B cell (primary cell): ENCODE measurements at regions not wholly inside any gene's neighbourhood (a gene's known extent, or its start where the extent isn't known, plus 50 kb on each side); places are given as distances from the start of the nearest gene placed in this dataset.

Source experiments
- ATAC-seq: fragments of 200-7000 bp; cut with Tn5 transposase; one replicate; pipeline ENCODE4 v1.10.0; 2021; ENCODE audit warnings: low read depth, mild to moderate bottlenecking, moderate number of reproducible peaks, moderate library complexity
- CTCF ChIA-PET: fragments of 350-600 bp; sonication (Branson Sonifier 250); formaldehyde crosslinking; loops from one replicate; lab custom pipeline; 2021; ENCODE audit warnings: antibody characterized with exemption, inconsistent platforms; lab: Charles Lee
- POLR2A ChIA-PET: fragments of 350-600 bp; sonication (Branson Sonifier 250); formaldehyde crosslinking; loops from one replicate; lab custom pipeline; 2021; ENCODE audit warnings: antibody characterized with exemption; lab: Charles Lee
- DNase-seq: peaks from one replicate; pipeline ENCODE4 v3.0.0; 2013
- H2AFZ ChIP-seq: 2 replicates; pipeline ENCODE4 v1.6.1; 2012; ENCODE audit warnings: mild to moderate bottlenecking, low read depth, low read length; ENCODE audit not compliant: insufficient read depth, poor library complexity, severe bottlenecking
- H3K27ac ChIP-seq, 2 donors: 1 replicate in 1 of 2; 2 replicates in 1 of 2; pipeline ENCODE4 v1.5.1; 2012 to 2013; ENCODE audit warnings: low read length in 2 of 2, mild to moderate bottlenecking in 2 of 2, moderate library complexity in 1 of 2
- H3K27me3 ChIP-seq, 4 experiments: fragments of 200-600 bp in 1 of 4; sonication (generic) in 1 of 4; replicated peaks in 1 of 4; 1 replicate in 2 of 4; 2 replicates in 2 of 4; pipeline versions ENCODE4 v1.6.1 to v1.7.0; 2013 to 2016; ENCODE audit warnings: low read length in 3 of 4, mild to moderate bottlenecking in 2 of 4, mixed read lengths in 1 of 4, moderate library complexity in 1 of 4; ENCODE audit not compliant: insufficient read depth in 4 of 4, control insufficient read depth in 3 of 4; ENCODE audit errors: control extremely low read depth in 1 of 4
- H3K36me3 ChIP-seq, 2 experiments: replicated peaks in 1 of 2; 1 replicate in 1 of 2; 2 replicates in 1 of 2; pipeline versions ENCODE4 v1.6.1 to v1.7.1; 2013; ENCODE audit warnings: low read length in 1 of 2; ENCODE audit not compliant: insufficient read depth in 2 of 2, control insufficient read depth in 1 of 2; ENCODE audit errors: control extremely low read depth in 1 of 2, extremely low read depth in 1 of 2
- H3K4me1 ChIP-seq, 2 donors: fragments of 200-600 bp in 1 of 2; sonication (generic) in 1 of 2; 1 replicate in 1 of 2; 2 replicates in 1 of 2; pipeline versions ENCODE4 v1.5.1 to v1.6.1; 2013 to 2017; ENCODE audit warnings: low read length in 2 of 2; ENCODE audit not compliant: control insufficient read depth in 2 of 2, insufficient read depth in 2 of 2
- H3K4me2 ChIP-seq: replicated peaks from 2 replicates; pipeline ENCODE3; 2012; ENCODE audit warnings: mild to moderate bottlenecking, low read depth, low read length; ENCODE audit not compliant: poor library complexity, severe bottlenecking
- H3K4me3 ChIP-seq, 5 experiments: fragments of 200-600 bp in 1 of 5; sonication (generic) in 1 of 5; 1 replicate in 3 of 5; 2 replicates in 2 of 5; pipeline versions ENCODE4 v1.5.1 to v1.7.0; 2011 to 2016; ENCODE audit warnings: low read length in 4 of 5, mild to moderate bottlenecking in 4 of 5, low read depth in 2 of 5, control low read depth in 1 of 5, moderate library complexity in 1 of 5; ENCODE audit not compliant: insufficient read depth in 1 of 5; ENCODE audit errors: control extremely low read depth in 1 of 5, extremely low read depth in 1 of 5
- H3K79me2 ChIP-seq: fragments of 200-600 bp; sonication (generic); one replicate; pipeline ENCODE4 v1.6.0; 2016; ENCODE audit warnings: low read length; ENCODE audit not compliant: control insufficient read depth, insufficient read depth
- H3K9ac ChIP-seq: fragments of 200-600 bp; sonication (generic); 2 replicates; pipeline ENCODE4 v1.6.1; 2017; ENCODE audit warnings: mild to moderate bottlenecking, low read length, moderate library complexity
- H3K9me3 ChIP-seq, 3 donors: one replicate each; pipeline versions ENCODE4 v1.6.1 to v1.7.1; 2013; ENCODE audit warnings: low read length in 2 of 3; ENCODE audit not compliant: control insufficient read depth in 2 of 3, insufficient read depth in 1 of 3; ENCODE audit errors: control extremely low read depth in 1 of 3
- H4K20me1 ChIP-seq: 2 replicates; pipeline ENCODE4 v1.6.0; 2012; ENCODE audit warnings: mild to moderate bottlenecking, low read length; ENCODE audit not compliant: insufficient read depth, control insufficient read depth, poor library complexity, severe bottlenecking
- H3K27ac Mint-ChIP-seq: one replicate; pipeline ENCODE4 v1.8.0; 2021; ENCODE audit warnings: mixed read lengths
- H3K27me3 Mint-ChIP-seq: one replicate; pipeline ENCODE4 v1.8.0; 2021; ENCODE audit warnings: mixed read lengths
- H3K4me1 Mint-ChIP-seq: one replicate; pipeline ENCODE4 v1.8.0; 2021; ENCODE audit warnings: mixed read lengths
- H3K4me3 Mint-ChIP-seq: one replicate; pipeline ENCODE4 v1.8.0; 2021; ENCODE audit warnings: mixed read lengths
- H3K9me3 Mint-ChIP-seq: one replicate; pipeline ENCODE4 v1.8.0; 2022; ENCODE audit warnings: mixed read lengths; ENCODE audit not compliant: insufficient read depth
- EZH2 ChIP-seq: IDR thresholded peaks from 2 replicates; pipeline ENCODE4 v1.6.1; 2012; ENCODE audit warnings: borderline replicate concordance, low read depth, mild to moderate bottlenecking, moderate library complexity, low read length; ENCODE audit not compliant: insufficient read depth, poor library complexity, severe bottlenecking
- whole genome bisulfite sequencing: methylation state at CpG from one replicate; pipeline ENCODE4 v1.1.5; 2013; ENCODE audit warnings: missing lambda C conversion rate; ENCODE audit not compliant: insufficient coverage; 5-methylcytosine and 5-hydroxymethylcytosine counted together
- intact Hi-C: fragments of 100-400 bp; cut with micrococcal nuclease; formaldehyde crosslinking; loops from one replicate; pipeline ENCODE4 v1.10.0; 2022
- TF ChIP-seq, protein P1 (sequence below): fragments of 200-600 bp; IDR thresholded peaks from one replicate; pipeline ENCODE4 v1.8.0; 2022; ENCODE audit warnings: antibody characterized with exemption, mild to moderate bottlenecking

GRCh38 chr4:163991298-163991865 lies 496.9 kb downstream of the TMA16 start:
- H3K9me3 Mint-ChIP-seq, result no peaks in the 10 kb centered on the region
- Histone ChIP-seq H3K4me1 (no peaks in the 10 kb centered on the region), H3K4me2 (no peak overlapping the region), H3K4me3 (no peak overlapping the region), H3K9me3 (no peaks in the 10 kb centered on the region), H3K9ac (no peak overlapping the region), H4K20me1 (no peaks in the 10 kb centered on the region), H3K36me3 (no peaks in the 10 kb centered on the region), H2AFZ (no peak overlapping the region), H3K79me2 (no peaks in the 10 kb centered on the region), H3K27me3 (no peaks in the 10 kb centered on the region), H3K27ac (no peak overlapping the region)
- intact Hi-C loops, result no loop called here
- no peak overlapping the region for H3K27ac Mint-ChIP-seq
- 56% methylated on average over 2 of the region's 3 CpGs for WGBS
- no peaks in the 10 kb centered on the region for H3K27me3 Mint-ChIP-seq
- H3K4me3 Mint-ChIP-seq, result no peak overlapping the region
- ATAC-seq (no peak), DNase-seq (no peak)
- POLR2A ChIA-PET, result no interaction called here
- CTCF ChIA-PET, result no interaction called here
- no peaks in the 10 kb centered on the region for H3K4me1 Mint-ChIP-seq
- TF ChIP-seq, protein P1, sequence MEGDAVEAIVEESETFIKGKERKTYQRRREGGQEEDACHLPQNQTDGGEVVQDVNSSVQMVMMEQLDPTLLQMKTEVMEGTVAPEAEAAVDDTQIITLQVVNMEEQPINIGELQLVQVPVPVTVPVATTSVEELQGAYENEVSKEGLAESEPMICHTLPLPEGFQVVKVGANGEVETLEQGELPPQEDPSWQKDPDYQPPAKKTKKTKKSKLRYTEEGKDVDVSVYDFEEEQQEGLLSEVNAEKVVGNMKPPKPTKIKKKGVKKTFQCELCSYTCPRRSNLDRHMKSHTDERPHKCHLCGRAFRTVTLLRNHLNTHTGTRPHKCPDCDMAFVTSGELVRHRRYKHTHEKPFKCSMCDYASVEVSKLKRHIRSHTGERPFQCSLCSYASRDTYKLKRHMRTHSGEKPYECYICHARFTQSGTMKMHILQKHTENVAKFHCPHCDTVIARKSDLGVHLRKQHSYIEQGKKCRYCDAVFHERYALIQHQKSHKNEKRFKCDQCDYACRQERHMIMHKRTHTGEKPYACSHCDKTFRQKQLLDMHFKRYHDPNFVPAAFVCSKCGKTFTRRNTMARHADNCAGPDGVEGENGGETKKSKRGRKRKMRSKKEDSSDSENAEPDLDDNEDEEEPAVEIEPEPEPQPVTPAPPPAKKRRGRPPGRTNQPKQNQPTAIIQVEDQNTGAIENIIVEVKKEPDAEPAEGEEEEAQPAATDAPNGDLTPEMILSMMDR, result no peak
- TF ChIP-seq EZH2, result no peak

GRCh38 chr4:164009435-164009834 lies 514.9 kb downstream of the TMA16 start:
- TF ChIP-seq, protein P1, result no peak
- TF ChIP-seq EZH2, result no peak
- DNase-seq (no peak), ATAC-seq (no peak)
- H3K79me2 ChIP-seq, result no peaks in the 10 kb centered on the region
- no peaks in the 10 kb centered on the region for H4K20me1 ChIP-seq
- intact Hi-C loops, result no loop called here
- ChIA-PET POLR2A (no interaction called here), CTCF (no interaction called here)
- no peak overlapping the region for H2AFZ ChIP-seq
- H3K27me3 Mint-ChIP-seq, result no peaks in the 10 kb centered on the region
- H3K9me3 Mint-ChIP-seq, result no peaks in the 10 kb centered on the region
- no peaks in the 10 kb centered on the region for H3K9me3 ChIP-seq
- no peaks in the 10 kb centered on the region for H3K4me1 ChIP-seq
- no peak overlapping the region for H3K4me3 ChIP-seq
- no peaks in the 10 kb centered on the region for H3K4me1 Mint-ChIP-seq
- peaks cover 0 to 4% (median 0%) of the 10 kb centered on the region in 4 experiments for H3K27me3 ChIP-seq
- H3K36me3 ChIP-seq, result no peaks in the 10 kb centered on the region
- H3K4me2 ChIP-seq, result no peak overlapping the region
- H3K4me3 Mint-ChIP-seq, result no peak overlapping the region
- H3K27ac Mint-ChIP-seq, result no peak overlapping the region
- no peak overlapping the region for H3K27ac ChIP-seq
- no peak overlapping the region for H3K9ac ChIP-seq
- no CpG with 5 or more reads among the region's 1 CpG for WGBS
